Activated CD4-positive, alpha-beta T cell treated with anti-CD3 and anti-CD28 coated beads for 36 hours (primary cell): ENCODE measurements at regions not wholly inside any gene's neighbourhood (a gene's known extent, or its start where the extent isn't known, plus 50 kb on each side); places are given as distances from the start of the nearest gene placed in this dataset.
"Not testable (repeated sequence)": the region's sequence is repeated elsewhere in the genome, so short reads cannot be mapped to it uniquely, and the experiment has no call there.

Source experiments
- ATAC-seq: fragments of 200-7000 bp; cut with Tn5 transposase; one replicate; pipeline ENCODE4 v1.10.0; 2021; ENCODE audit warnings: mild to moderate bottlenecking, moderate library complexity
- CTCF ChIA-PET: fragments of 350-600 bp; sonication (Branson Sonifier 250); formaldehyde crosslinking; loops from one replicate; lab custom pipeline; 2021; ENCODE audit warnings: antibody characterized with exemption; lab: Charles Lee
- POLR2A ChIA-PET: fragments of 350-600 bp; sonication (Branson Sonifier 250); formaldehyde crosslinking; loops from one replicate; lab custom pipeline; 2021; ENCODE audit warnings: antibody characterized with exemption, inconsistent platforms; lab: Charles Lee
- DNase-seq: peaks from one replicate; pipeline ENCODE4 v3.0.0-alpha.2; 2020
- H3K27ac Mint-ChIP-seq: one replicate; pipeline ENCODE4 v1.8.0; 2021; ENCODE audit warnings: mixed read lengths
- H3K27me3 Mint-ChIP-seq: one replicate; pipeline ENCODE4 v1.8.0; 2021; ENCODE audit warnings: mixed read lengths
- H3K36me3 Mint-ChIP-seq: one replicate; pipeline ENCODE4 v1.8.0; 2021; ENCODE audit warnings: low read depth, mixed read lengths
- H3K4me1 Mint-ChIP-seq: one replicate; pipeline ENCODE4 v1.8.0; 2021; ENCODE audit warnings: mixed read lengths
- H3K4me3 Mint-ChIP-seq: one replicate; pipeline ENCODE4 v1.8.0; 2021; ENCODE audit warnings: mild to moderate bottlenecking, moderate library complexity, mixed read lengths
- H3K9me3 Mint-ChIP-seq: one replicate; pipeline ENCODE4 v1.8.0; 2021; ENCODE audit warnings: low read depth, mixed read lengths
- intact Hi-C, 2 experiments: fragments of 100-400 bp; cut with DNase I in 1 of 2; cut with micrococcal nuclease in 1 of 2; formaldehyde crosslinking; loops; one replicate each; pipeline versions ENCODE4 v1.14.2 to v1.15.1; 2022 to 2024; cut with DNase I, micrococcal nuclease

DNA sequence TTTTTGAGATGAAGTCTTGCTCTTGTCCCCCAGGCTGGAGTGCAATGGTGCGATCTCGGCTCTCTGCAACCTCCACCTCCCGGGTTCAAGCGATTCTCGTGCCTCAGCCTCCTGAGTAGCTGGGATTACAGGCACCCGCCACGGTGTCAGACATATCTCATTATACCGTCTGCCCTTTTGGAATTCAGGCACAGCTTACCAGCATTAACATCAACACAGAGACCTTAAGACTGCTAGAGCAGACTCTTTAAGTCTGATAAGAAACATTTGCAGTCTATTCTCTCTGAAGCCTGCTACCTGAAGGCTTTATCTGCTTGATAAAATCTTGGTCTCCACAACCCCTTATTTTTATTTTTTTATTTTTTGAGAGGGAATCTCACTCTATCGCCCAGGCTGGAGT is 78.7 kb downstream of the SOWAHC start:
- not testable (repeated sequence) for H3K9me3 Mint-ChIP-seq

DNA sequence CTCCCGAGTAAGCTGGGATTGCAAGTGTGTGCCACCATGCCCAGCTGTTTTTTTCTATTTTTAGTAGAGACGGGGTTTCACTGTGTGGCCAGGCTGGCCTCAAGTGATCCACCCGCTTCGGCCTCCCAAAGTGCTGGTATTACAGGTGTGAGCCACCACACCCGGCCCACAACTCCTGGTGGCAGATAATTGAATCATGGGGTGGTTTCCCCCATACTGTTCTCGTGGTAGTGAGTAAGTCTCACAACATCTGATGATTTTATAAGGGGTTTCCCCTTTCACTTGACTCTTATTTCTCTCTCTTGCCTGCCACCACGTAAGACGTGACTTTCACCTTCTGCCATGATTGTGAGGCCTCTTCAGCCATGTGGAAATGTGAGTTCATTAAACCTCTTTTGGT is 79.1 kb downstream of the SOWAHC start:
- H3K4me1 Mint-ChIP-seq, H3K9me3 Mint-ChIP-seq, H3K4me3 Mint-ChIP-seq, H3K27ac Mint-ChIP-seq, POLR2A ChIA-PET, H3K36me3 Mint-ChIP-seq: not testable (repeated sequence)
- peak; percentile 91 for ATAC-seq
- intact Hi-C loops: loop anchor here in 1 of 2 experiments (1.0 to 5.0 kb wide), 2 partner anchors 79 to 136 kb away; partner anchors contain the start of gene SOWAHC
- peak; percentile 69 for DNase-seq
- peaks cover 13% of the 10 kb centered on the region for H3K27me3 Mint-ChIP-seq
- CTCF ChIA-PET: interaction anchor here (1.3 kb wide), 1 partner anchor 148 kb away, joined by 3 read pairs; no protein-coding TSS in a partner anchor

More for the DNA sequence above, 78.7 kb downstream of the SOWAHC start:
- H3K27ac Mint-ChIP-seq, ATAC-seq, H3K36me3 Mint-ChIP-seq, DNase-seq, H3K4me3 Mint-ChIP-seq, H3K4me1 Mint-ChIP-seq, POLR2A ChIA-PET: not testable (repeated sequence)
- H3K27me3 Mint-ChIP-seq: peaks cover 13% of the 10 kb centered on the region
- CTCF ChIA-PET: interaction anchor here (1.3 kb wide), 1 partner anchor 147 kb away, joined by 3 read pairs; no protein-coding TSS in a partner anchor
- intact Hi-C loops: loop anchor here in 1 of 2 experiments (1.0 to 5.0 kb wide), 2 partner anchors 79 to 136 kb away; partner anchors contain the start of gene SOWAHC

DNA sequence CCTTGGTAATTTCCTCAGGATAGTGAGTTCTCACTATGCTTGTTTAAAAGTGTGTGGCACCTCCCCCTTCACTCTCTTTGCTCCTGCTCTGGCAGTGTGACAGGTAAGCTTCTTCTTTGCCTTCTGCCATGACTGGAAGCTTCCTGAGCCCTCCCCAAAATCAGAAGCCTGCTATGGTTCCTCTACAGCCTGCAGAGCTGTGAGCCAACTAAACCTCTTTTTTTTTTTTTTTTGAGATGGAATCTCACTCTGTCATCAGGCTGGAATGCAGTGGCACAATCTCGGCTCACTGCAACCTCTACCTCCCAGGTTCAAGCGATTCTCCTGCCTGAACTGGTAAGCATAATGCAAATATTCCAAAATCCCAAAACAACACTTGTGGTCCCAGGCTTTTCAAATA is 80.0 kb downstream of the SOWAHC start:
- Mint-ChIP-seq H3K4me1 (peaks cover 8% of the 10 kb centered on the region), H3K27ac (no peak overlapping the region), H3K36me3 (no peaks in the 10 kb centered on the region), H3K4me3 (no peak overlapping the region), H3K27me3 (peaks cover 15% of the 10 kb centered on the region), H3K9me3 (peaks cover 7% of the 10 kb centered on the region)
- ChIA-PET CTCF (no interaction called here), POLR2A (no interaction called here)
- ATAC-seq (no peak), DNase-seq (no peak)
- intact Hi-C loops: loop anchor here in 1 of 2 experiments (5.0 kb wide), 1 partner anchor 137 kb away; no protein-coding TSS in a partner anchor

DNA sequence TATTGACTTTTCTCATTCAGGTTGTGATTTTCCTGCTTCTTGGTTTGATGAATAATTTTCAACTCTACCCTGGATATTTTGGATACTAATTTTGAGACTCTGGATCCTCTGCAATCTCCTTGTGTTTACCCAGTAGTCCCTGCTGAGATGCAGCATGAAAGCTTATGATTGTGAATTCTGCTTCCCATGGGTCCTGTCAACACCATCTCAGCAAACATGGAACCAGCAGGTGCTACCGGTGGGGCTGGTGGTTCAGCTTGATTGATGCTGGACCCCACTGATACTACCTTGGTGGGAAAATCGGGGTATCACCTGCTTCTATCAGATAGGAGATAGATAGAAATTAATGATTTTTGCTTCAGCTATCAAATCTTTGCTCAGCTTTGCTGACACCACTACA is 81.1 kb downstream of the SOWAHC start:
- ATAC-seq (no peak), DNase-seq (no peak)
- peaks cover 7% of the 10 kb centered on the region for H3K9me3 Mint-ChIP-seq
- POLR2A ChIA-PET: interaction anchor here (0.6 kb wide), 1 partner anchor 28 kb away, joined by 3 read pairs; no protein-coding TSS in a partner anchor
- peaks cover 8% of the 10 kb centered on the region for H3K4me1 Mint-ChIP-seq
- H3K27ac Mint-ChIP-seq: no peak overlapping the region
- peaks cover 20% of the 10 kb centered on the region for H3K27me3 Mint-ChIP-seq
- CTCF ChIA-PET: interaction anchor here (0.6 kb wide), 1 partner anchor 45 kb away, joined by 3 read pairs; no protein-coding TSS in a partner anchor
- no peaks in the 10 kb centered on the region for H3K36me3 Mint-ChIP-seq
- no peak overlapping the region for H3K4me3 Mint-ChIP-seq
- intact Hi-C loops: no loop called here

DNA sequence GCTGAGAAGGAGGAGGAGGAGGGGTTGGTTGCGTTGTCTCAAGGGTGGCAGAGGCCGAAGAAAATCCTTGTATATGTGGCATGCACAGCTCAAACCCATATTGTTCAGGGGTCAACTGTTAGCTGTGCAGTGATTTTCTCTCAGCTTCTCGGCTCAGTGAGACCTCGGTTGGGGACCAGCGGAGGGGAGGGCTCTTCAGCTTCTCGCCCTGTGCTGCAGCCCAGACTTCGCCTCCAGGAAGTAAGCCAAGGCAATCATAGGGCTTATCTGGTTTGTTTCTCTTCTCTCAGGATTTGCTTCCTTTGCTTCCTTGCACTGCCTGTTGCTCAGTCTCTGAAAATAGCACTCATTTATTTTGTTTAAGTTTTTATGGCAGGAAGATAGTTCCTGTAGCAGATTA is 85.5 kb downstream of the SOWAHC start:
- Mint-ChIP-seq H3K27ac (no peak overlapping the region), H3K9me3 (no peaks in the 10 kb centered on the region), H3K4me1 (peaks cover 4% of the 10 kb centered on the region), H3K36me3 (no peaks in the 10 kb centered on the region), H3K27me3 (peaks cover 25% of the 10 kb centered on the region), H3K4me3 (no peak overlapping the region)
- DNase-seq (no peak), ATAC-seq (no peak)
- POLR2A ChIA-PET: no interaction called here
- CTCF ChIA-PET: no interaction called here
- intact Hi-C loops: no loop called here

DNA sequence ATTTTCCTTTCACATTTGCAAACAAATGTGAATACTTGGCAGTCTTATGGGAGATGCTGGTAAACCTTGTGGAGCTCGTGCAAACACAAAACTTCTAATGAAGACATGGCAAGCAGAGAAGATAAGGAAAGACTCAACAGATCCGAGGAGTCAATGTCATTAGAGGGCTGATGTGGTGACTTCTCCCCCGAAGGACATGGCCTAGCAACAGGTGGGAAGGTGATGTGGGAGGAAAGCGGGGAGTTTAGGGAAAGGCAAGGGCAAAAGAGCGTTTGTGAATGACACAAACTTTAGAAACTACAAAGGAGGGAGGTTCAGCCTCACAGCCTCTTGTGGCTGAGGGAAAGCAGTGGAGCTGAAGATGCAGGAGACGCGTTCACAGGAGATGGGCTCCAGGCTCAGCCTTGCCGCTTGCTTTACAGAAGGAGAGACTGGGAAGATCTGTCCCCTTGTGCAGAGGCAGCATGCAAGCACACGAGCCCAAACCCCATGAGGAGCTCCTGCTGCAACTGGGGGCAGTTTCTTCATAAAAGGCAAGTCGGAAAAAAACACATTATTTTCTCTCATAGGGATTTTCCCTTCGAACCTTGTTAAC is 86.6 kb downstream of the SOWAHC start:
- peaks cover 4% of the 10 kb centered on the region for H3K4me1 Mint-ChIP-seq
- ATAC-seq: no peak
- intact Hi-C loops: no loop called here
- no peak overlapping the region for H3K27ac Mint-ChIP-seq
- H3K27me3 Mint-ChIP-seq: peaks cover 16% of the 10 kb centered on the region
- no peaks in the 10 kb centered on the region for H3K36me3 Mint-ChIP-seq
- no peak for DNase-seq
- H3K4me3 Mint-ChIP-seq: no peak overlapping the region
- ChIA-PET CTCF (no interaction called here), POLR2A (no interaction called here)
- no peaks in the 10 kb centered on the region for H3K9me3 Mint-ChIP-seq

DNA sequence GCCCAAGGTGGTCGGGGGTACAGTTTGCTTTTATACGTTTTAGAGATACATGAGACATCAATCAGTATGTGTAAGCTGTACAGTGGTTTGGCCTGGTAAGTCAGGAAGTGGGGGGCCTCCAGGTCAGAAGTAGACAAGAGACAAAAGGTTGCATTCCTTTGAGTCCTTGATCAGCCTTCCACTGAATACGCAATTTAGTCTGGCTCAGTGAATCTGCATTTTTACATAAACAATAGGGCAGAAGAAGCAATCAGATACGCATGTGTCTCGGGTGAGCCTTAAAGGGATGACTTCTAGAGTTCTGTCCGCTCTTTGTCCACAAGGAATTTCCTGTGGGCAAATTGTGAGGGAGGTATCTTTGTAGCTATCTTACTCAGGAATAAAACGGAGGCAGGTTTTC is 87.2 kb downstream of the SOWAHC start:
- DNase-seq (no peak), ATAC-seq (no peak)
- Mint-ChIP-seq H3K9me3 (no peaks in the 10 kb centered on the region), H3K4me3 (no peak overlapping the region), H3K27me3 (peaks cover 14% of the 10 kb centered on the region), H3K4me1 (peaks cover 4% of the 10 kb centered on the region), H3K27ac (no peak overlapping the region), H3K36me3 (no peaks in the 10 kb centered on the region)
- intact Hi-C loops: no loop called here
- POLR2A ChIA-PET: no interaction called here
- CTCF ChIA-PET: interaction anchor here (1.8 kb wide), 1 partner anchor 156 kb away, joined by 5 read pairs; no protein-coding TSS in a partner anchor

DNA sequence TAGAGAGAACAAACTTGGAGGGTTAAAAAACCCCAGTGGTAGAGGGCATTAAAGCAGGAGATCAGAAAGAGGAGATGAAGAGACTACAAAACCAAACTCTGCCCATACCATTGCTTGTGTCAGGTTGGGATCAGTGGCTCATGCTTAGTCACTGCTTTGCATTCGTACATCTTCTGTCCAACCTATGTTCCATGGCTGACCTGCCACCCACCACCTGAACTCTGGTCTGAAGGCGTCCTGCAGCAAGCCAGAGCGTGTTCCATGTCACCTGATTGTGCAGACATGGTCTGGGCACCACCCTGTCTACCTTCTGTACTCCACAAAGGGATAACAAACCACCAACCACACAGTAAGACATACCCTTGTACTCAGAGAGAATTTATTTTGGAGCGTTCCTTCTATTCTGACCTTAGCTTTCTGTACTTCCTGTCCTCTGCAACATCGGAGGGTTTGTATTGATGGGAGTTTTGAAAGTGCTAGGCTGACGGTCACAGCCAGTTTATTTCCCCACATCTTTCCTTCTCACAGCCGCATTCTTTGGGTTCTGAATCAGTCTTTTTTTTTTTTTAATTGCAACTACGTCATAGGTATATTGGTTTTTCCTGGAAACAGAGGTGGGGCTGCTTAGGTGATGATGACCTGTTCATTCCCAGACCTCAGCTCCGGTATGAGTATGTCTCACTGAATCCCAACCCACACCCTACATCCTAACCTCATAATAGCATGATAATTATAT is 88.3 kb downstream of the SOWAHC start:
- peak; percentile 66 for ATAC-seq
- Mint-ChIP-seq H3K9me3 (no peaks in the 10 kb centered on the region), H3K4me3 (no peak overlapping the region), H3K36me3 (no peaks in the 10 kb centered on the region), H3K27ac (no peak overlapping the region), H3K4me1 (peaks cover 4% of the 10 kb centered on the region), H3K27me3 (peaks cover 13% of the 10 kb centered on the region)
- CTCF ChIA-PET: interaction anchor here (1.8 kb wide), 1 partner anchor 157 kb away, joined by 5 read pairs; no protein-coding TSS in a partner anchor
- DNase-seq: peak; percentile 8
- intact Hi-C loops: no loop called here
- POLR2A ChIA-PET: no interaction called here

DNA sequence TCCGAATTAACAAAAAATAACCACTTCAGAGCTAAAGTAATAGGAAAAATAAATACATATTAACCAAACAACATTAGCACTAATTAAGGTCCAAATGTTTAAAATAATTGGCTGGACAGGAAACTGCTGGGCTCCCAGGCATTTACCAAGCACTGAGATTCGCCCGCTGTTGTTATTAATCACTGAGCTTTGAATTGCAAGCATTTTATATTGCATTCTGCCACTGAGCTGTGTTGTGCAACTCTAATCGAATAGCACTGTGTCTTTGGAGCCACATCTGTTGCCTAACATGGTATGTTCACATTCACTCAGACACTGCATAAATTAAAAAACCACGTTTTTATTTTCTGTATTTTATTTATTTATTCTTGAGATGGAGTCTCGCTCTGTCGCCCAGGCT is 88.9 kb downstream of the SOWAHC start:
- Mint-ChIP-seq H3K36me3 (no peaks in the 10 kb centered on the region), H3K4me1 (peaks cover 4% of the 10 kb centered on the region), H3K9me3 (no peaks in the 10 kb centered on the region), H3K27me3 (peaks cover 13% of the 10 kb centered on the region), H3K4me3 (no peak overlapping the region), H3K27ac (no peak overlapping the region)
- ChIA-PET CTCF (interaction anchor here (1.8 kb wide), 1 partner anchor 157 kb away, joined by 5 read pairs; no protein-coding TSS in a partner anchor), POLR2A (no interaction called here)
- ATAC-seq: no peak
- no peak for DNase-seq
- intact Hi-C loops: no loop called here

DNA sequence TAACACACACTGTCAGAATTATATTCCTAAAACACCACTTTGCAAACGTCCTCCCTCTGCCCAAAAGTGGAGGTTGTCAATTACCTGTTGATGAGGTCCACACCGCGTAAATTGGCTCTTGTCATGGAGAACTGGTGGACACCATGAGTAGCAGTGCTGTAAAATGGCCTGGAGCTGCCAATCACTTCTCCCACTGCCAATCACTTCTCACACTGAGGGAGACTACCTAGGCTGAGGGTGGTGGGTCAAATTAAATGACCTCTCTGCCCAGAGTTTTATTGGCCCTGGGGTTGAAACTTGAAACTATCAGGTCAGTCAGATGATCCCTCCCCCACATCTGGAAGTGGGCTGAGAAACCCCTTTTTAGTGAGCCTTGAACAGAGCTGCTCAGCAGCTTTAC is 89.6 kb downstream of the SOWAHC start:
- Mint-ChIP-seq H3K4me3 (no peak overlapping the region), H3K36me3 (no peaks in the 10 kb centered on the region), H3K4me1 (peaks cover 4% of the 10 kb centered on the region), H3K27ac (no peak overlapping the region), H3K27me3 (peaks cover 13% of the 10 kb centered on the region), H3K9me3 (no peaks in the 10 kb centered on the region)
- intact Hi-C loops: no loop called here
- DNase-seq: no peak
- ATAC-seq: no peak
- ChIA-PET POLR2A (no interaction called here), CTCF (interaction anchor here (0.6 kb wide), 1 partner anchor 89 kb away, joined by 4 read pairs; no protein-coding TSS in a partner anchor)

DNA sequence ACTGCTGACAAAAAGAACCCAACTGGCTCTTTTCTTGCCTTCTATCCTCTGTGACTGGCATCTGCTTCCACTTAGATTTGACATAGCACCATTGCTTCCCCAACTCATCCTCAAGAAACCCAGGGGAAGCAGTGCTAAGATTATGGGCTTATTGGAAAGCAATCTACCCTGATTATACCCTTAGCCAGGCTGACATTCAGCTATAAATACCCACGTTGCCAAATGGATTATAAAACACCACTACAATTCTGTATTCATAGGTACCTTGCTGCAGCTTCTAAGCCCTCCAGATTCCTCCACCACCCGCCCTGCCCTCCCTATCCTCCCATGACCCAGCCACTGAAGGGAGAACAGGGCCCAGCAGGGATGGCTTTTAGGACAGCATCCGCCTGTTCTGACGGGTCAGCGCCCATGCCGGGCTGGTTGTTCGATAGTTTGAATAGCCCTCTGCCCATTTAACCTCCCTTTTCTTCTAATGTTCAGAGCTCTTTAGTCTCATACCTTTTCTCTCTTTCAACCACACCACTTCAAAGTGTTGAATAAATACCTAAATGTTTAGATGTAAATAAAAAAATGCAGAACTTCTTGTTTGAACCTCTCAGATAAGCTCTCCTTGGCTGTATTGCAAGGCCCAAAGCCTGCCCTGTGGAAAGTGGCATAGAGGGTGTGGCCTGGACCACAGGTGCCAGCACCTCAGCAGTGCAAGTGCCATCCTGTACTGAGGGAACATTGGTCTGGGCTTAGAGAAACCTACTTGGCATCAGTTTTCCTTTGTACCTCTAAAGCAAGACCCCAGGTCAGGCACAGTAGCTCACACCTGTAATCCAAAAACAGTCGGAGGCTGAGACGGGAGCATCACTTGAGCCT is 86.6 kb upstream of the RGPD5 start:
- no peak overlapping the region for H3K27ac Mint-ChIP-seq
- intact Hi-C loops: no loop called here
- POLR2A ChIA-PET: no interaction called here
- H3K4me3 Mint-ChIP-seq: no peak overlapping the region
- CTCF ChIA-PET: interaction anchor here (1.0 kb wide), 1 partner anchor 161 kb away, joined by 3 read pairs; no protein-coding TSS in a partner anchor
- H3K27me3 Mint-ChIP-seq: no peaks in the 10 kb centered on the region
- peaks cover under 1% of the 10 kb centered on the region for H3K4me1 Mint-ChIP-seq
- no peaks in the 10 kb centered on the region for H3K36me3 Mint-ChIP-seq
- DNase-seq (no peak), ATAC-seq (no peak)
- H3K9me3 Mint-ChIP-seq: no peaks in the 10 kb centered on the region
